HuH-7 (cell line): ENCODE measurements at regions not wholly inside any gene's neighbourhood (a gene's known extent, or its start where the extent isn't known, plus 50 kb on each side); places are given as distances from the start of the nearest gene placed in this dataset.
"Not testable (repeated sequence)": the region's sequence is repeated elsewhere in the genome, so short reads cannot be mapped to it uniquely, and the experiment has no call there.

Experiments used
- DNase-seq: peaks from one replicate; pipeline ENCODE4 v3.0.0; 2011; ENCODE audit warnings: low spot score

DNA sequence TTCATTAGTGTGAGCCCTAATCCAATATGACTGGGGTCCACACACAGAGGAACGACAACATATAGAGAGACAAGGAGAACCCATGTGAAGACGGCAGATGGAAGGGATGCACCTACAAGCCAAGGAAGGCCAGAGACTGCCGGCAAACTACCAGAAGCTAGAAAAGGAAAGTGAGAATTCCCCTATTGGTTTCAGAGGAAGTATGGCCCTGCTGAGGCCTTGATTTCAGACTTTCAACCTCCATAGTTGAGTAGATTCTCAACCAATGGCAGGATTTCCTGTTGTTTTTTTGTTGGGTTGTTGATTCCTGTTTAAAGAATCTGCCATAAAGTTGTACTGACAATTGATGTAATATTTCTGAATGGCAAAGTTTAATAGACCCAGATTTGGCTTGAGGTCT, 241.5 kb downstream of the SATB2 start:
- DNase-seq = no peak

DNA sequence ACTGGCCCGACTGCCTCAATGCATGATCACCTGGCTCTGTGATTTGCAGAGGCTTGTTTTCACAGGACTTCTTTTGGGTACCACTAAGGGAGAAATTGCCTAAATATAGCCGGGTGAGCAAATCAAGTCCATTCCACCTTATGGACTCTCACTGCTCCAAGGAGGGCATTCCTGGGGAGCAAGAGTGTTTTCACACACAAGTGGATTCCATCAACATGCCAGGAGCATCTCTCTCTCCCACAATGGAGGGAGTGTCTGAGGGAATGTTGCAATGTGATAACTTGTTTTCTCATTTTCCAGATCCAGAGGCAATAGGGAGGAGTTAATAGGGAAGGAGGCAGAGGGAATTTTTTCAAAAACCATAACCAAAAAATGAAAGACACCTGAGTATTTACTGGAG, 250.7 kb downstream of the SATB2 start:
- no peak for DNase-seq

GRCh38 chr2:199206536-199206935, 251.2 kb downstream of the SATB2 start:
- DNase-seq = no peak

DNA sequence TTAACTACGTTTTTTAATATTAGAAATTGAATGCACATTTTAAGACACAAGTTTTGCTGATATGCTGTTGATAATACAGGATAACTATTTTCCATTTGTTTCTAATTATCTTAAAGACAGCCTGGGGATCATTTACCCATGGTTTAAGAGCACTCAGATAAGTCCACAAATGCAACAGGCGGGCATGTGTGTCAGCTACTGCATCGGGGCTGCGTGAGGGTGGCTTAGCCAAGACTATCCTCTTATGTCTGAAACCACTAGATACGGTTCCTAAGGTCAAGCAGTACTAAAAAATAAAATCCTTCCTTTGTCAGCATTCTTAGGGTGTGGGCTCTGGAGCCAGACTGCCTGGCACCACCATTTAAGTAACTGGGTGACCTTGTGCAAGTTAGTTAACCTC, 254.8 kb downstream of the SATB2 start:
- DNase-seq = no peak

- DNase-seq = no peak
Measured at GRCh38 chr2:199201539-199201938, 256.2 kb downstream of the SATB2 start.

DNA sequence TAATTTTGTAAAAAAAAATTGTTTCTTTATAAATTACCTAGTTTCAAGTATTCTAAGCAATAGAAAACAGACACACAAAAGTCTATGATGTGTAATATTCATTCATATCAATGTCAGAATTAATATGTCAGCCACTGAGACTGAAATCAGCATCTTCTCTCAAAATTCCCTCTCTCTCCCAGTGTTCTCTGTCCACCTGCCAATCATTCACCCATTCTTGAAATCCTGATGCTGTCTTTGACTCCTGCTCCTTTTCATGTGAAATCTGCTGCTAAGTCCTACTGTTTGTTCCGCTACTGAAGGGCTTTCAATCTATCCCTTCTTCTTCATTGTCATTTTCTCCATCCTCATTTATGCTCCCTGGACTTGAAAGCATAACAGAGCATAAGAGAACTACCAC, 257.9 kb downstream of the SATB2 start:
- no peak for DNase-seq

GRCh38 chr2:199197448-199197847, 260.3 kb downstream of the SATB2 start:
- DNase-seq = no peak

- no peak for DNase-seq
Measured at GRCh38 chr2:199196686-199197085, 261.1 kb downstream of the SATB2 start.

DNA sequence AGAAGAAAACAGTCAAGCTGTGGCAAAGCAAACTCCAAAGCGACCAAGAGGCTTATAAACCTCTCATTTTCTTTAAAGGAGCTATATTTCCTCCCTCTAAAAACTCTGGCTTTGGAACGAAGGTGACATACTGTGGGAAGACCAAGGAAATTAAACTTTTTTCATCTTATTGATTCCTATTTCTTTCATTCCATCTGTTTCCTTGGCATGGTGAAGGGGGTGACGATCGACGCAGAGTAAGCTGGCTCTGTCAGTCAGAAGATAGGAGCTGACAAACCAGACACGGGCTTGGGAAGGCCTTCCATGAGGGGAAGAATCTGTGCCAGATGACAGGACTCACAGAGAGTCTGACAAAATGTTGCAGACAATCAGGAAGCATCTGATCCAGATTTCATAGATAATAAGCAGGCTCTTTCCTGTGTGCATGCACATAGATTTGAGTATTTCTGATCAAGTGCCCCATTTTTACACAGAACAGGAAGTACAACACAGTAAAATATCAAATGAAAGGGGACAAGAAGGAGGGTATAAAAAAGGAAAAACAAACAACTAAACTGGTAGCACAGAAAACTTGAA, 261.7 kb downstream of the SATB2 start:
- DNase-seq = no peak

- no peak for DNase-seq
Measured at GRCh38 chr2:199191461-199191860, 266.3 kb downstream of the SATB2 start.

- no peak for DNase-seq
Measured at GRCh38 chr2:199189229-199189628, 268.5 kb downstream of the SATB2 start.

DNA sequence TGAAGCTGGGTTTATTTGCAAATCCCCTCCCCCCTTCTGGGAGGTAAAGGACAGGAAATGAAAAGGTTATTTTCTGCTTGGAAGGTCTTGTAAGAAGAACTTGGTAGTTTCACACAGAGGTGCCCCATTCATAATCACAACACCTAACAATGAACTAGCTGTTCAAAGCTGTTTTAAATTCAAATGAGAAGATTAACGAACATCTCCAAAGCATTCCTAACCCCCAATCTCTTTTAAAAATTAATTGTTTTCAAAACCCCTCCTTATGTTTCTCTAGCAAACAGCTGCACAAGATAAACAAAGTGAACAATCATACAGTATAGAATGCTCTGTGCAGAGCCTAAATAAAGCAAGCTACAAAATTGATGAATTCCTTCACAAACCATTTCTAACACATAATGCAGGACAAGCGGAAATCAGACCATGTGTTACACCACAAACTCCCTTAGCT, 271.4 kb downstream of the SATB2 start:
- no peak for DNase-seq

GRCh38 chr2:199185174-199185573, 272.6 kb downstream of the SATB2 start:
- DNase-seq = not testable (repeated sequence)

DNA sequence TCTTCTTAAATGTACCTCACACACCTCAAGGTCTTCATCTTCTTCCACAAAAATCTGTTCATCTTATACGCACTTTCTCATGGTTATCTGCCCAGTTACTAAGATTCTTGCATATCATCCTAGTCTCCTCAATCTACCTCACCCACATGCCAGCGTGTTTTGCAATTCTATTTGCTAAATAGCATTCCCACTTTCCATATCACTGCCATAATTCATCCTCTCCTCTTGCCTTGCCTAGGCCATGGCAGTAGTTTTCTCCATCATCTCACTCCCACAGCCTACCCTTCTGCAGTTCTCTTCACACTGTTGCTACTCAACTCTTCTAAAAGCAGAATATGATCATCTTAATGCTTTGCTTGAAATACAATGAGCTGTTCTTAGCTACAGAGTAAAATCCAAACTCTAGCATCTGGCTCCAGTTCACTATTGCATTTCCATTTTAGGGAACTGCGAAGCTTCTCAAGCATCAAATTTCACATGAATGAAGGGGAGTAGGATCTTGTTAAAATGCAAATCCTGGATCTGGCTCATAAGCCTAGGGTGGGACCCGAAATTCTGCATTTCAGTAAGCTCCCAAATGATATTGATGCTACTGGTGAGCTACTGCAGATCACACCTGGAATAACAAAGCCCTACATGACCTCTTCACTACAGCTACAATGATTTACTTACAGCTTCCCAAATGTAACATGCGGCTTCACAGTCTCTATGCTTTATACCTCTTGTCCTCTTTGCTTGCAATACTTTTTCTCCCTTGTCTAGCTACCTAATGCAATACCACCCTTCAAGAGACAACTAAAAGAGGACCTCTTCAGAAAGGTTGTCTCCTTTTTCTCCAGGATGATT, 293.9 kb downstream of the SATB2 start:
- DNase-seq = no peak

DNA sequence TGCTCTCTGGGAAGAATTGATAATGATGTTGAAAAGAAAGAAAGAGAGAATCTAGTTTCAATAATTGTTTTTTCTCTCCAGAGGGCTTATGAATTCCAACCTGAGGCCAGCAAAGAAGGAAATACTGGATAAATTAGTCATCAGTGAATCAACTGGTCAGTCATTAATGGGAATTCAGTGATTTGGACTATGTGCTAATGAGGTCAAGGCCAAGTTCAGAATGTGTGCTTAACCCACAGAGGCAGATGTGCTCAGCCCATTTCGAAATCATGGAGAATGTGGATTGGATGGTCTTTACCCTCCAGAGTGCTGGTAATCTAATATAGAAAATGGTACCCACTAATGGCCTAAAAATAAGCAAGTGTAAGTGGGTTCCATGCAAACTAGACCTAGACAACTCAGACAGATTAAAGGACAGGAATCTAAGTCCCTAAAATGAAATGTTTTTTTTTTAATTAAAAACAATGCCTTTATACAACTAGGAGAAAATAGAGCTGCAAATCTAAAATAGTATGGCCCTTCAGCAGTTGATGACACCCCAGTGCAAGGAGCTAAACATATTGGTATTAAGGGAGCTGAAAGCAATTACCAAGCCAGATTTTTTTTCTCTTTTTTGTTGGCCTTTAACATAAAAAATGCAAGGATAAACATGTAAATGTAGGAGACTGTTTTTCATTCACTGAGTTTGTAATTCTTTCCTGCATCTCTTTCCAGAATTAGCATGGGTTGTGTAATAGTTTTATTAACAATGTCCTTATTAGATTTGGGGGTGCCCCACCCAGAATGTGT, 296.9 kb downstream of the SATB2 start:
- no peak for DNase-seq

GRCh38 chr2:199160081-199160480, 297.7 kb downstream of the SATB2 start:
- DNase-seq = no peak

DNA sequence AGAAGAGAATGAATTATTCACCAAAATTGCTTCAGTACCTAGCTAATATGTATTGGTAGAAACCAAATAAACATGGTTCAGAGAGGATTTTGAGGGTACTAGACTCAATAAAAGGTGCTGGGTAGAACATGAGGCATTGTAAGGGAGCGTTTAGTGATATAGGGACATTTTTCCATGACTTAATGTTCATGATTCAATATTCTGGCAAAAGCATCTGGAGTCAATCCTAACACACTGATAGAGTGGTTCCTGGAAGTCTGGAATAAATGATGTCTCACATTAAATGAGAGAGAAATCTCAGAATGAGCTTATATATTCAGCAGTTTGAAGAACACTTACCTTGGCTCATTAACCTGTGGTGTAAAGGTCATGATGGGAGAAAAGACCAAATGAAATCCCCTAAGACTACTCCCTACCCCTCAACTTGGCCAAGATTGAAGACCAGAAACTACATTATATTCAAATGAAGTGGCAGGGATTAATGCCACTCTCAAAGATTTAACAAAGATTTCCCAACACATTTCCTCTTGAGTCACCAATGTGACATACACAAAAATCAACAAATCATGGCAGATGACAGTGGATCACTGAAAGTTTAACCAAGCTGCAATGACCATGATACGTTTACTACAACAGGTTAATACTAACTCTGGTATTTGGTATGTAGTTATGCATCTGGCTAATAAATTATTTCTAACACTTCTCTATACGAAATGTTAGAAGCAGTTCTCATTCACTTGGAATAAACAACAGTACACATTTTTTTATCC, 309.5 kb downstream of the SATB2 start:
- no peak for DNase-seq

GRCh38 chr2:199147216-199147615, 310.5 kb downstream of the SATB2 start:
- no peak for DNase-seq

DNA sequence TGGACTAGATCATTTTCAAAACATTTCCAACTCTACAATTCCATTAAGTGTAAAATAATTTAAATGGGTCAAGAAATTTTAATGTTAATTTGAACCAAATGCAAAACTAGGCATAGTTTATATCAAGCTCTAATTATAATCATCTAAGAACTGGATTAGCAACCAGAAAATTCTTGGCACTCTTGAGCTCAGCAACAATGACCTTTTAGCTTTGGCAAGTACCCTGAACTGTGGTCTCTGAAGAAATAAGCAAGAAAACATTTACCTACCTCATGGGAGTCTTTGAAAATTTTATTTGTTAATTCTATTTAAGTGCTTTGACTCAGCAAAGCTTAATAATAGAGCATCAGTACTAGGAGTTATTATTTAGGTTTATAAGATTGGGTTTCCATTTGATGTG, 313.2 kb downstream of the SATB2 start:
- no peak for DNase-seq

- no peak for DNase-seq
Measured at GRCh38 chr2:199144036-199144435, 313.7 kb downstream of the SATB2 start.

- DNase-seq = no peak
Measured at GRCh38 chr2:199136681-199137080, 321.1 kb downstream of the SATB2 start.

DNA sequence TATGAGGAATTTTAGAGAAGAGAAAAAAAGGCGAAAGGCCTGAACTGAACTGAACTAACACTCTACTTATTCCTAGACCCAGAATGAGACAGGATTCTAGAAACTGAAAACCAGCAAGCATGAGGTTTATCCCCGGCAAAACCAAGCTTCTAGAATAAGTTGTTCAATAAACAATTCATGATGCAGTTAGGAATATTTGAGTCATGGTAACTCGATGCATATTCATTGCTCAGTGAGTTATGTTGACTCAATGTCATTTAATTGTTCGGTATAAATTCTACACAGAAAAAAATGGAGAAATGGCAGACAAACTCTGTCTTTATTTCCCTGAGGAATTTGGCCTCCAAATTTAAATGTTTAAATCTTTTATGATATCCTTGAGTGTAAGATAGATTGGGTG, 321.5 kb downstream of the SATB2 start:
- no peak for DNase-seq
